Astrocyte of the cerebellum (primary cell): ENCODE measurements at regions not wholly inside any gene's neighbourhood (a gene's known extent, or its start where the extent isn't known, plus 50 kb on each side); places are given as distances from the start of the nearest gene placed in this dataset.
"Not testable (repeated sequence)": the region's sequence is repeated elsewhere in the genome, so short reads cannot be mapped to it uniquely, and the experiment has no call there.

ENCODE experiments used
- DNase-seq: peaks from one replicate; pipeline ENCODE4 v3.0.0-alpha.2; 2011; ENCODE audit warnings: low read depth
- H3K4me3 ChIP-seq: 2 replicates; pipeline ENCODE4 v1.5.1; 2011; ENCODE audit warnings: mild to moderate bottlenecking, low read depth, low read length, moderate library complexity
- CTCF ChIP-seq: IDR thresholded peaks from 2 replicates; pipeline ENCODE4 v1.5.1; 2012; ENCODE audit warnings: low read length, low read depth, moderate library complexity, mild to moderate bottlenecking; ENCODE audit errors: missing control alignments
- in situ Hi-C: cut with HindIII; loops from 2 replicates; pipeline ENCODE4 v1.10.0; 2017; ENCODE audit warnings: low sequenced_read_pairs

GRCh38 chr4:154164931-154165839, 326.4 kb downstream of the DCHS2 start:
- DNase-seq: peak; percentile 93

GRCh38 chr4:154160519-154161301, 330.9 kb downstream of the DCHS2 start:
- no peak for DNase-seq
- in situ Hi-C loops: no loop called here
- H3K4me3 ChIP-seq: no peak overlapping the region
- no peak for TF ChIP-seq CTCF

More at GRCh38 chr4:154164931-154165839, 326.4 kb downstream of the DCHS2 start:
- no peak for TF ChIP-seq CTCF
- in situ Hi-C loops: no loop called here
- no peak overlapping the region for H3K4me3 ChIP-seq

GRCh38 chr4:154158361-154159155, 333.0 kb downstream of the DCHS2 start:
- H3K4me3 ChIP-seq: no peak overlapping the region
- in situ Hi-C loops: no loop called here
- TF ChIP-seq CTCF: no peak
- DNase-seq: no peak

- in situ Hi-C loops: no loop called here
- no peak overlapping the region for H3K4me3 ChIP-seq
- DNase-seq: no peak
- no peak for TF ChIP-seq CTCF
Measured at GRCh38 chr4:154152546-154152945, 339.1 kb downstream of the DCHS2 start.

- H3K4me3 ChIP-seq, in situ Hi-C loops, DNase-seq: not testable (repeated sequence)
Measured at GRCh38 chr4:154149236-154149635, 342.4 kb downstream of the DCHS2 start.

- DNase-seq: no peak
- H3K4me3 ChIP-seq: no peak overlapping the region
- no peak for TF ChIP-seq CTCF
- in situ Hi-C loops: no loop called here
Measured at GRCh38 chr4:154143720-154144119, 347.9 kb downstream of the DCHS2 start.
